NB4 (cell line): ENCODE measurements at regions not wholly inside any gene's neighbourhood (a gene's known extent, or its start where the extent isn't known, plus 50 kb on each side); places are given as distances from the start of the nearest gene placed in this dataset.

Source experiments
- DNase-seq: peaks from one replicate; pipeline ENCODE4 v3.0.0; 2010; ENCODE audit warnings: low read depth
- H3K4me3 ChIP-seq: one replicate; pipeline ENCODE4 v1.5.1; 2011; ENCODE audit warnings: mild to moderate bottlenecking, low read depth, low read length, moderate library complexity
- CTCF ChIP-seq: IDR thresholded peaks from one replicate; pipeline ENCODE4 v1.5.1; 2012; ENCODE audit warnings: low read depth, low read length
- MAX ChIP-seq: IDR thresholded peaks from 2 replicates; pipeline ENCODE4 v1.6.1; 2011; ENCODE audit warnings: low read depth, low read length
- MYC ChIP-seq: IDR thresholded peaks from 2 replicates; pipeline ENCODE4 v1.6.1; 2011; ENCODE audit warnings: low read depth, low read length
- POLR2A ChIP-seq: IDR thresholded peaks from 2 replicates; pipeline ENCODE4 v1.6.1; 2011; ENCODE audit warnings: mild to moderate bottlenecking; ENCODE audit not compliant: insufficient read length; ENCODE audit errors: extremely low read depth

- no peak for TF ChIP-seq POLR2A
- TF ChIP-seq CTCF: no peak
- no peak for TF ChIP-seq MYC
- TF ChIP-seq MAX: no peak
Observed at GRCh38 chr1:4969556-4970129, 315.2 kb downstream of the AJAP1 start.

GRCh38 chr1:4965346-4966075, 311.1 kb downstream of the AJAP1 start:
- DNase-seq: no peak
- H3K4me3 ChIP-seq: no peak overlapping the region
- TF ChIP-seq CTCF: no peak
- TF ChIP-seq MYC: no peak
- no peak for TF ChIP-seq POLR2A
- no peak for TF ChIP-seq MAX

More at GRCh38 chr1:4969556-4970129, 315.2 kb downstream of the AJAP1 start:
- no peak for DNase-seq
- no peak overlapping the region for H3K4me3 ChIP-seq

- no peak for TF ChIP-seq MAX
- no peak for TF ChIP-seq MYC
- TF ChIP-seq CTCF: no peak
- no peak for TF ChIP-seq POLR2A
- no peak overlapping the region for H3K4me3 ChIP-seq
- no peak for DNase-seq
Observed at GRCh38 chr1:4964634-4965345, 310.4 kb downstream of the AJAP1 start.

GRCh38 chr1:4963251-4963650, 308.8 kb downstream of the AJAP1 start:
- no peak for TF ChIP-seq POLR2A
- TF ChIP-seq CTCF: no peak
- TF ChIP-seq MYC: no peak
- TF ChIP-seq MAX: no peak
- peak; percentile 25 for DNase-seq
- no peak overlapping the region for H3K4me3 ChIP-seq

GRCh38 chr1:4962836-4963235, 308.4 kb downstream of the AJAP1 start:
- no peak for DNase-seq
- TF ChIP-seq MYC (no peak), MAX (no peak), POLR2A (no peak)
- no peak overlapping the region for H3K4me3 ChIP-seq
